NCI-H345 treated with DMSO at 0.1 percent for 48 hours (cell line): ENCODE measurements at regions not wholly inside any gene's neighbourhood (a gene's known extent, or its start where the extent isn't known, plus 50 kb on each side); places are given as distances from the start of the nearest gene placed in this dataset.

ENCODE experiments used
- DNase-seq: peaks from one replicate; lab custom pipeline; 2025; ENCODE audit not compliant: unreplicated experiment; lab: John Stamatoyannopoulos, UW

GRCh38 chr13:72536714-72537394 is 190.6 kb downstream of the MZT1 start:
- DNase-seq = no peak

GRCh38 chr13:72534951-72535640 is 192.3 kb downstream of the MZT1 start:
- no peak for DNase-seq

- no peak for DNase-seq
Measured at GRCh38 chr13:72530471-72530870, 197.0 kb downstream of the MZT1 start.

- DNase-seq = no peak
Measured at GRCh38 chr13:72527333-72527732, 200.1 kb downstream of the MZT1 start.

GRCh38 chr13:72523593-72523992 is 203.8 kb downstream of the MZT1 start:
- no peak for DNase-seq

GRCh38 chr13:72523049-72523448 is 204.4 kb downstream of the MZT1 start:
- no peak for DNase-seq

GRCh38 chr13:72521940-72522661 is 205.3 kb downstream of the MZT1 start:
- DNase-seq = no peak

GRCh38 chr13:72514146-72514545 is 213.3 kb downstream of the MZT1 start:
- no peak for DNase-seq

- DNase-seq = no peak
Measured at GRCh38 chr13:72508392-72508791, 219.0 kb downstream of the MZT1 start.

- no peak for DNase-seq
Measured at GRCh38 chr13:72507416-72508199, 219.8 kb downstream of the MZT1 start.

- no peak for DNase-seq
Measured at GRCh38 chr13:72506706-72507105, 220.7 kb downstream of the MZT1 start.

GRCh38 chr13:72505376-72505775 is 222.1 kb downstream of the MZT1 start:
- DNase-seq = no peak

- no peak for DNase-seq
Measured at GRCh38 chr13:72504131-72504841, 223.1 kb downstream of the MZT1 start.

GRCh38 chr13:72500851-72501250 is 226.6 kb downstream of the MZT1 start:
- DNase-seq = no peak

GRCh38 chr13:72495681-72496080 is 231.7 kb downstream of the MZT1 start:
- DNase-seq = no peak

GRCh38 chr13:72489751-72490150 is 237.7 kb downstream of the MZT1 start:
- no peak for DNase-seq

- no peak for DNase-seq
Measured at GRCh38 chr13:72473321-72473720, 254.1 kb downstream of the MZT1 start.

- DNase-seq = no peak
Measured at GRCh38 chr13:72469906-72470305, 257.5 kb downstream of the MZT1 start.

- no peak for DNase-seq
Measured at GRCh38 chr13:72463561-72463960, 263.9 kb downstream of the MZT1 start.

GRCh38 chr13:72462726-72463125 is 264.7 kb downstream of the MZT1 start:
- no peak for DNase-seq

GRCh38 chr13:72462166-72462565 is 265.3 kb downstream of the MZT1 start:
- DNase-seq = no peak
